HG03103 (cell line): ENCODE measurements at regions not wholly inside any gene's neighbourhood (a gene's known extent, or its start where the extent isn't known, plus 50 kb on each side); places are given as distances from the start of the nearest gene placed in this dataset.

Experiments used
- ATAC-seq: cut with Tn5 transposase; IDR thresholded peaks from one replicate; pipeline ENCODE4 v1.9.1; 2021; ENCODE audit warnings: low read depth; ENCODE audit not compliant: unreplicated experiment

DNA sequence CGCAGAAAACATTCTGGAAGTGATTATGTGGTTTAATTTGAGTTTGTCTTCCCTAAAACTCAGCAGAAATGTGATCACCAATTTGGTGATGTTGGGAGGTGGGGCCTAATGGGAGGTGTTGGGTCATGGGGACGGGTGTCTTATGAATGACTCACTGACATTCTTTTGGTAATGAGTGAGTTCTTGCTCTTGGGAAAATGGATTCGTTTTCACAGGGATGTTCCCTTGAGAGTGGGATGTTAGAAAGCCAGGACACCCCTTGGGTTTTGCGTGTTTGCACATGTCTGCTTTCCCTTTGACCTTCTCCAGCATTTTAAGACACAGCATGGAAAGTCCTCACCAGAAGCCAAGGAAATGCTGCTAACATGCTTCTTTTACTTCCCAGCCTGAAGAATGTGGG, 321.5 kb upstream of the NT5C1B start:
- ATAC-seq, result no peak

GRCh38 chr2:18907937-18908336, 318.6 kb upstream of the NT5C1B start:
- no peak for ATAC-seq

DNA sequence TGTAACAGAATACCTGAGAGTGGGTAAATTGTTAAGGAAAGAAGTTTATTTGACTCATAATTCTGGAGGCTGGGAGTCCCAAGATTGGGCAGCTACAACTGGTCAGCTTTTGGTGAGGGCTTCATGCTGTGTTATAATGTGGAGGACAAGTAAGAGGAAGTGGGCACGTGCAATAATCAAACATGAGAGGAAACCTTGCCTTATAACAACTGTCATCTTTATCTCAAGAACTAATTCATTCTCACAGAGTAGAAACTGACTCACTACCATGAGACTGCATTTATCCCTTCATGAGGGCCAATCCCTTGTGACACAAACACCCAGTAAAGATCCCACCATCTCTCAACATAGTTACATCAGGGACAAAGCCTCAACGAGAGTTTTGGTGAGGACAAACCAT, 318.1 kb upstream of the NT5C1B start:
- ATAC-seq, result no peak

- ATAC-seq, result peak; percentile 95
Observed at GRCh38 chr2:18903750-18904149, 314.4 kb upstream of the NT5C1B start.

- ATAC-seq, result no peak
Observed at GRCh38 chr2:18901242-18901641, 311.9 kb upstream of the NT5C1B start.

GRCh38 chr2:18900691-18901141, 311.3 kb upstream of the NT5C1B start:
- ATAC-seq, result no peak

DNA sequence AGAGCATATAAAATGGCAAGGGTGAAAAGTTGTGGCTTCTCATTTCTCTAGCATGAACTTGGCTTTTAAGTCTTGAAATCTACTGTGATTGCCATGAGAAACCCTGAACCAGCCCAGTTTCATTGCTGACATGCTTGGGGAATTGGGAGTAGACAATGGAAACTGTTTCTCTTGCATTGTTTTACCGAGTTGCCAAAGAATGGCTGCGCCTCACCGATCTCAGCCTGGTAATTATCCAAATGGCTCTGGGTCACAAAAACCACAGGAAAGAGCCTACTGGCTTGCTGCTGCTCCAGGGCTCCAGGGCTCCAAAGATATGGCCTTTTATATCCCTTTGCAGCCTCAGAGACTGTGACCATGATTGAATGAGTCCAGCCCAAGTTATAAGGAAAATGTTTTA, 310.4 kb upstream of the NT5C1B start:
- no peak for ATAC-seq

DNA sequence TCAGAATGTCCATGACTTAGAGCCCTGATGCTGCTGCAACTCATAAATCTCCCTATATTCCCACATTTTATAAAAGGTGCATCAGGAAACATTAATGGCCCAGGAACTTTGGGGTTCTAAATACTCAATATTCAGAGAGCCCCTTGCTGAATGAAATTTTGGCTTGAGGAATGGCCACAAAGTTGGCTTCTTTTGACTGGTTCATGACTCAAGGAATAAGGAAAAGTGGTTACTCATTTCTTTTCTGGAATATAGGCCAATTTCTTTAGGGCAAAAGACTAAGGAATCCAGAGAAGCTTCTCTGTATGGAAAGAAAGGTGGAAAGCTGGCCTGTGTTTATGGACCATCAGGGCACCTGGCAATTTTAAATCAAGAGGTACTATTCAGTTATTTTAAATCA, 308.9 kb upstream of the NT5C1B start:
- no peak for ATAC-seq

GRCh38 chr2:18896125-18896764, 306.9 kb upstream of the NT5C1B start:
- no peak for ATAC-seq

DNA sequence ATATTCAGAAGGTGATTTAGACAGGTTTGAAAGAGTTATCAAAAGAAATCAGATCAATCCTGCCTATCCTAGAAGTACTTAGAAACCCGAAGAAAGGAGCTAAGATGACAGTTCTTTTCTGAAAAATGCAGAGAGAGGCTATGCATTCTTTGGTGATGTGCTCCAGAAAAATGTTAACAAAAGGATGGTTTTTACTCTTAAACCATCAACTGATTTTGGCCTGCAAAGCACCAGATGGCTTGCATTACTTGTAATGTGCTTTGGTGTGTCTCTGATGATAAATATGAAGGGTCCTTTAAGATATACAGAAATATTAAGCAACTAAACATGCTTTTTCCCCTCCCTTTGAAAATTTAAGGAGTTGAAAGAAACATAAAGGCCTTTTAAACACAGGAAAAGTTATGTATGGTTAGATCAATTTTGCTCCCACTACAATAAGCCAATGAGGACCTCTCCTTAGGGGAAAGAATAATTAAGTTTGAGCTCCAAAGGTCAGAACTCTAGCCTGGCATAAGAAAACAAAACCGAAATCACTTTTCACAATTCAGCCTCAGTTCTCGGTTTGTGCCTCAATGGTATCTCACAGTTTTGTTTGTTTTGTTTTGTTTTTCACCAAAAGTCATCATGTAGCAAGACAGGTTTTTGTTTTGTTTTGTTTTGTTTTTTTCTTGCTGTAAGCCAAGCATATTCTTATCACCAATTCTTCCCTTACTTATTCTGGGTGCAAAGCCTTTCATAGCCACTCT, 302.4 kb upstream of the NT5C1B start:
- ATAC-seq, result no peak

- ATAC-seq, result no peak
Observed at GRCh38 chr2:18889565-18890332, 300.4 kb upstream of the NT5C1B start.

- ATAC-seq, result no peak
Observed at GRCh38 chr2:18885457-18885856, 296.1 kb upstream of the NT5C1B start.

GRCh38 chr2:18883616-18884456, 294.5 kb upstream of the NT5C1B start:
- no peak for ATAC-seq

- no peak for ATAC-seq
Observed at GRCh38 chr2:18871430-18871829, 282.1 kb upstream of the NT5C1B start.

DNA sequence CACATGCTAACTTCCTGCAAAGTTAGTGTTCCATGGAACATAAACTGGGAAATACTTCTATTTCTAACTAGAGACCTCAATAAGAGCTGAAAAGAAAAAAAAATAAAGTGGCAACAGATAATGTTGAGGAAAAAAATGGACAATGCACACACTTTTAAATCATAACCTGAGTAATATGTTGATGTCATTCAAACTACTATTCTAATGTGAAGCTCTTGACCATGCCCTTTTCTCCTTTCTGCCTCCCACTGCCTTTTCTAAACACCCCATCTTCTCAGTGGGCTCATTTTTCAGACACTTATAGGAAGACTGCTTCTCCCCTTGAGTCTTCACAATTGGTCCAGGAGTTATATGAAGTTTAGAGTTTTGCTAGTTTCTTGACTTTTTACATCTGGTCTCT, 280.9 kb upstream of the NT5C1B start:
- no peak for ATAC-seq

DNA sequence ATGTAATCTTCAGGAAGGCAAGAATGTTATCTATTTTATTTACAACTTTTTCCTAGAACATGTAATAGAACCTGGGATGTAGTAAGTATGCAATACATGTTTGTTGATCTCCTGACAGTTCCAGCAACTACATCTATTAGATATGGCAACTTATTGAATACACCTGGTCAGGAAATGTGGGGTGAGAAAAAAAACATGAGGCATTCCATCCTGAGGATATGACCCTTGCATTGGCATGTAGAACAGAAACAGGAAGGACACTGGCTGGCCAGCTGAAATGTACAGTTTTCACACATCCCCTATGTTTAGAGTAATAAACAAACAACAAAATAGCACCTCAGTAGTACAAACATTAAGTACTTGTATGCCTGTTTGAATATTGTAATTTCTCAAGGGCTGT, 272.6 kb upstream of the NT5C1B start:
- ATAC-seq, result no peak

- no peak for ATAC-seq
Observed at GRCh38 chr2:18860179-18860578, 270.8 kb upstream of the NT5C1B start.

- no peak for ATAC-seq
Observed at GRCh38 chr2:18856765-18857164, 267.4 kb upstream of the NT5C1B start.

- ATAC-seq, result peak; percentile 16
Observed at GRCh38 chr2:18855027-18855426, 265.7 kb upstream of the NT5C1B start.

DNA sequence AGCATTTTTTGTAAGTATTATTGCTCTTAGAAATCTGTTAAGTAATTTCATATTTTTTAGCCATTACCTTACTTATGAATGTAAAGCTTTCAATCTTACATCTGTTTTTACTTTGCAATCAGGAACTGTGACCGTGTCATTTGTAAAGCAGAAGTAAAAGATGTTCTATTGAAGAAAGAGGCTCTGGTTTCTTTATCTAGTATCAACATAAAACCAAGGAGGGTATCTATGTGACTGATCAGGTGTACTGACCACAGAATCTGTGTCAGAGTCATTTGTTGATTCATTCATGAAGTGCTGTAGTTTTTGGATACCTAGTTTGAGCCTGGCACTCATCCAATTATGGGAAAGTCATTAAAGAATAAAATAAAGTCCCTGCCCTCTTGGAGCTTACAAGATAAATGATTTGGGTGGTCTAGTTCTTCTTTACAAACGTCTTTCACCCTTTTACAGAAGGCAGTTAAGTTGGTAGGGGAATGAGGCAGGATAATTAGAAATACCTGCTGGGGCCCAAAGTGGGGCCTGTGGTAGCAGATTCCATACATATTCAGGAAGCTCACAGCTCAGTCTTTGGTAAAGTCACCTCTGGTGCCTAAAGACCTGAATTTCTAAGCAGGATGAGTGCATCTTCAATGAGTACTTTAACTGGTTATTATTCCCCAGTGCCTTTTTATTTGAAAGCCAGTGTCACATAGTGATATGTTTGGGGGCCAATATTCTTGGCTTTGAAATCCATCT, 260.6 kb upstream of the NT5C1B start:
- ATAC-seq, result peak; percentile 97
